ENCODE measurements at regions not wholly inside any gene's neighbourhood (a gene's known extent, or its start where the extent isn't known, plus 50 kb on each side); places are given as distances from the start of the nearest gene placed in this dataset.

- TF ChIP-seq POLR2A (IDR thresholded peaks at IDR 0.05): no peak
- TF ChIP-seq CTCF (IDR thresholded peaks at IDR 0.05): no peak
Measured at GRCh38 chr1:22223176-22223575, 80.3 kb upstream of the WNT4 start.

All from gastroesophageal sphincter (tissue), 3 donors.